ENCODE measurements at regions not wholly inside any gene's neighbourhood (a gene's known extent, or its start where the extent isn't known, plus 50 kb on each side); places are given as distances from the start of the nearest gene placed in this dataset.
A peak's percentile ranks its signal among the peaks of the same experiment; 100 is the strongest.

GRCh38 chr15:92224843-92225242 lies 168.8 kb upstream of the ST8SIA2 start:
- H3K27me3 ChIP-seq (ENCODE audit: control insufficient read depth, insufficient read depth, low read length), result no peaks in the 10 kb centered on the region
- no peaks in the 10 kb centered on the region for H3K36me3 ChIP-seq (ENCODE audit: control insufficient read depth, insufficient read depth, low read length)
- POLR2A ChIA-PET, result no interaction called here
- CTCF ChIA-PET, result interaction anchor here (1.0 to 2.1 kb wide), 4 partner anchors 10 to 127 kb away, joined by 3 to 9 read pairs (median 4); no protein-coding TSS in a partner anchor
- no peak overlapping the region for H3K4me3 ChIP-seq (ENCODE audit: low read depth, low read length)
- no peak for DNase-seq (ENCODE audit: low read depth)
- TF ChIP-seq, protein P1, sequence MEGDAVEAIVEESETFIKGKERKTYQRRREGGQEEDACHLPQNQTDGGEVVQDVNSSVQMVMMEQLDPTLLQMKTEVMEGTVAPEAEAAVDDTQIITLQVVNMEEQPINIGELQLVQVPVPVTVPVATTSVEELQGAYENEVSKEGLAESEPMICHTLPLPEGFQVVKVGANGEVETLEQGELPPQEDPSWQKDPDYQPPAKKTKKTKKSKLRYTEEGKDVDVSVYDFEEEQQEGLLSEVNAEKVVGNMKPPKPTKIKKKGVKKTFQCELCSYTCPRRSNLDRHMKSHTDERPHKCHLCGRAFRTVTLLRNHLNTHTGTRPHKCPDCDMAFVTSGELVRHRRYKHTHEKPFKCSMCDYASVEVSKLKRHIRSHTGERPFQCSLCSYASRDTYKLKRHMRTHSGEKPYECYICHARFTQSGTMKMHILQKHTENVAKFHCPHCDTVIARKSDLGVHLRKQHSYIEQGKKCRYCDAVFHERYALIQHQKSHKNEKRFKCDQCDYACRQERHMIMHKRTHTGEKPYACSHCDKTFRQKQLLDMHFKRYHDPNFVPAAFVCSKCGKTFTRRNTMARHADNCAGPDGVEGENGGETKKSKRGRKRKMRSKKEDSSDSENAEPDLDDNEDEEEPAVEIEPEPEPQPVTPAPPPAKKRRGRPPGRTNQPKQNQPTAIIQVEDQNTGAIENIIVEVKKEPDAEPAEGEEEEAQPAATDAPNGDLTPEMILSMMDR (IDR thresholded peaks at IDR 0.05; ENCODE audit: insufficient read depth, low read depth, low read length), result no peak

GRCh38 chr15:92226020-92226612 lies 167.6 kb upstream of the ST8SIA2 start:
- no peak for DNase-seq (ENCODE audit: low read depth)
- ChIA-PET CTCF (interaction anchor here (1.0 to 2.1 kb wide), 4 partner anchors 9 to 129 kb away, joined by 3 to 9 read pairs (median 4); no protein-coding TSS in a partner anchor), POLR2A (no interaction called here)
- Histone ChIP-seq H3K27me3 (ENCODE audit: control insufficient read depth, insufficient read depth, low read length) (no peaks in the 10 kb centered on the region), H3K4me3 (ENCODE audit: low read depth, low read length) (no peak overlapping the region), H3K36me3 (ENCODE audit: control insufficient read depth, insufficient read depth, low read length) (no peaks in the 10 kb centered on the region)
- TF ChIP-seq, protein P1 (IDR thresholded peaks at IDR 0.05; ENCODE audit: insufficient read depth, low read depth, low read length), result peak; percentile 44

- no peak for DNase-seq (ENCODE audit: low read depth)
- ChIA-PET POLR2A (no interaction called here), CTCF (interaction anchor here (1.0 kb wide), 1 partner anchor 132 kb away, joined by 3 read pairs; no protein-coding TSS in a partner anchor)
- TF ChIP-seq, protein P1 (IDR thresholded peaks at IDR 0.05; ENCODE audit: insufficient read depth, low read depth, low read length), result no peak
- Histone ChIP-seq H3K27me3 (ENCODE audit: control insufficient read depth, insufficient read depth, low read length) (no peaks in the 10 kb centered on the region), H3K36me3 (ENCODE audit: control insufficient read depth, insufficient read depth, low read length) (no peaks in the 10 kb centered on the region), H3K4me3 (ENCODE audit: low read depth, low read length) (no peak overlapping the region)
Observed at GRCh38 chr15:92228830-92229229, 164.9 kb upstream of the ST8SIA2 start.

DNA sequence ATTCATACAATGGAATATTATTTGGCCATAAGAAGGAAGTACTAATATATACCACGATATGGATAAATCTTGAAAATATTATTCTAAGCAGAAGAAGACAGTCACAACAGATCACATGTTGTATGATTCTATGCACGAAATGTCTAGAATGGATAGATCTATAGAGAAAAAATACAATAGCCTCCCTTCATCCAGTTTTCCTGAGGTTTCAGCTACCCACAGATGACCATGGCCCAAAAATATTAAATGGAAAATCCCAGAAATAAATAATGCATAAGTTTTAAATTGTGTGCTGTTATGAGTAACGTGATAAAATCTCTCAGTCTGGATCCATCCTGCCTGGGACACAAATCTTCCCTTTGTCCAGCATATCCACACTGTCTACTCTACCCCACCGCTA lies 162.2 kb upstream of the ST8SIA2 start:
- TF ChIP-seq, protein P1 (IDR thresholded peaks at IDR 0.05; ENCODE audit: insufficient read depth, low read depth, low read length), result no peak
- CTCF ChIA-PET, result interaction anchor here (1.5 kb wide), 1 partner anchor 134 kb away, joined by 3 read pairs; no protein-coding TSS in a partner anchor
- POLR2A ChIA-PET, result no interaction called here
- Histone ChIP-seq H3K27me3 (ENCODE audit: control insufficient read depth, insufficient read depth, low read length) (no peaks in the 10 kb centered on the region), H3K4me3 (ENCODE audit: low read depth, low read length) (no peak overlapping the region), H3K36me3 (ENCODE audit: control insufficient read depth, insufficient read depth, low read length) (no peaks in the 10 kb centered on the region)
- no peak for DNase-seq (ENCODE audit: low read depth)

DNA sequence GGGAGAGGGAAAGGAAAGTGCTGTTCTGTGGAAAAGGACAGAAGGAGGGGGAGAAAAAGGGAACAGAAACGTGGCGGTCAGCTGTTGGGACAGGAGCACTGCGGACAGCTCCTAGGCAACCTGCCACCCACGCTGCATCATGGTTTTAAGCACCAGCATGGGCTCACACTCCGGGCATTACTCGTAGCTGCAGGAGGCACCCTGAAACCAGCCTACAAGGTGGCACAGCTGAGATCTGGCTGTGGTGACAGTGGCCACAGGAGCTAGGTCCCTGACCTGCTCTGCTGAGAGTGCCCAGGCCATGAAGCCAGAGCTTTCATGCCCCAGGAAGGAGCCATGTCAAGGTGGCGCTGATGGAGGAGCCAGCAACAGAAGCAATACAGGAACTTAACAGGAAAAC lies 161.4 kb upstream of the ST8SIA2 start:
- H3K27me3 ChIP-seq (ENCODE audit: control insufficient read depth, insufficient read depth, low read length), result no peaks in the 10 kb centered on the region
- H3K36me3 ChIP-seq (ENCODE audit: control insufficient read depth, insufficient read depth, low read length), result no peaks in the 10 kb centered on the region
- no peak for DNase-seq (ENCODE audit: low read depth)
- TF ChIP-seq, protein P1 (IDR thresholded peaks at IDR 0.05; ENCODE audit: insufficient read depth, low read depth, low read length), result no peak
- ChIA-PET POLR2A (no interaction called here), CTCF (interaction anchor here (1.5 kb wide), 1 partner anchor 135 kb away, joined by 3 read pairs; no protein-coding TSS in a partner anchor)
- no peak overlapping the region for H3K4me3 ChIP-seq (ENCODE audit: low read depth, low read length)

Measured in BJ (cell line).